DND-41 (cell line): ENCODE measurements at regions not wholly inside any gene's neighbourhood (a gene's known extent, or its start where the extent isn't known, plus 50 kb on each side); places are given as distances from the start of the nearest gene placed in this dataset.

Source experiments
- CTCF ChIP-seq: IDR thresholded peaks from 2 replicates; pipeline ENCODE4 v1.5.1; 2012; ENCODE audit warnings: borderline replicate concordance, low read length, moderate library complexity, mild to moderate bottlenecking; ENCODE audit not compliant: poor library complexity, severe bottlenecking; ENCODE audit errors: extremely low read depth
- EZH2 ChIP-seq: IDR thresholded peaks from 3 replicates; pipeline ENCODE4 v1.6.1; 2012; ENCODE audit warnings: borderline replicate concordance, low read depth, mild to moderate bottlenecking, moderate library complexity, low read length, inconsistent platforms; ENCODE audit not compliant: severe bottlenecking

DNA sequence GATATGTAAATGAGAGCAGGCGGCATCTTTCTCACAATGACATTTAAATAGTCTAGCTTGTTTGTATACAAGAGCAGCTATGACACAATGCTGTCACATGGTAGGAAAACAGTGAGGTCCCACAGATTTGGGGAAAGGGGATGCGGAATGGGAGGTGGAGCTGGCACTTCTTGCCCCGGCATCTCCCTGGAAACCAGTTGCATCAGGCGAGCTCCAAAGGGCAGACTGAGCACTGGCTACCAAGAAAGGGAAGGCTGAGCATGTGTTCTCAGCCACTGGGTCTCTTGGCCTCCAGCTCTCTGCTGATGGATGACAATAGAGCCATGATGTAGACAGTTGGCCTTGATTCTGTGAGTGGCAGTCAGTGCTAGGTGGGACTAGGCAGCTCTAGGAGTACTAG lies 109.0 kb downstream of the UCHL1 start:
- TF ChIP-seq CTCF = no peak
- TF ChIP-seq EZH2 = no peak
